B cell (primary cell): ENCODE measurements at regions not wholly inside any gene's neighbourhood (a gene's known extent, or its start where the extent isn't known, plus 50 kb on each side); places are given as distances from the start of the nearest gene placed in this dataset.

Experiments
- EZH2 ChIP-seq: IDR thresholded peaks from 2 replicates; pipeline ENCODE4 v1.6.1; 2012; ENCODE audit warnings: borderline replicate concordance, low read depth, mild to moderate bottlenecking, moderate library complexity, low read length; ENCODE audit not compliant: insufficient read depth, poor library complexity, severe bottlenecking
- TF ChIP-seq, protein P1 (sequence below): fragments of 200-600 bp; IDR thresholded peaks from one replicate; pipeline ENCODE4 v1.8.0; 2022; ENCODE audit warnings: antibody characterized with exemption, mild to moderate bottlenecking

- TF ChIP-seq, protein P1, sequence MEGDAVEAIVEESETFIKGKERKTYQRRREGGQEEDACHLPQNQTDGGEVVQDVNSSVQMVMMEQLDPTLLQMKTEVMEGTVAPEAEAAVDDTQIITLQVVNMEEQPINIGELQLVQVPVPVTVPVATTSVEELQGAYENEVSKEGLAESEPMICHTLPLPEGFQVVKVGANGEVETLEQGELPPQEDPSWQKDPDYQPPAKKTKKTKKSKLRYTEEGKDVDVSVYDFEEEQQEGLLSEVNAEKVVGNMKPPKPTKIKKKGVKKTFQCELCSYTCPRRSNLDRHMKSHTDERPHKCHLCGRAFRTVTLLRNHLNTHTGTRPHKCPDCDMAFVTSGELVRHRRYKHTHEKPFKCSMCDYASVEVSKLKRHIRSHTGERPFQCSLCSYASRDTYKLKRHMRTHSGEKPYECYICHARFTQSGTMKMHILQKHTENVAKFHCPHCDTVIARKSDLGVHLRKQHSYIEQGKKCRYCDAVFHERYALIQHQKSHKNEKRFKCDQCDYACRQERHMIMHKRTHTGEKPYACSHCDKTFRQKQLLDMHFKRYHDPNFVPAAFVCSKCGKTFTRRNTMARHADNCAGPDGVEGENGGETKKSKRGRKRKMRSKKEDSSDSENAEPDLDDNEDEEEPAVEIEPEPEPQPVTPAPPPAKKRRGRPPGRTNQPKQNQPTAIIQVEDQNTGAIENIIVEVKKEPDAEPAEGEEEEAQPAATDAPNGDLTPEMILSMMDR = no peak
- no peak for TF ChIP-seq EZH2
Observed at GRCh38 chr21:14684071-14684470, 138.0 kb upstream of the SAMSN1 start.
